SK-N-SH (cell line): ENCODE measurements at regions not wholly inside any gene's neighbourhood (a gene's known extent, or its start where the extent isn't known, plus 50 kb on each side); places are given as distances from the start of the nearest gene placed in this dataset.

Source experiments
- EZH2phosphoT487 ChIP-seq: fragments of 200-600 bp; sonication (generic); IDR thresholded peaks from 2 replicates; pipeline ENCODE4 v1.6.1; 2017; ENCODE audit warnings: low read depth, mixed run types, mild to moderate bottlenecking, antibody characterized with exemption, moderate library complexity, borderline replicate concordance
- TF ChIP-seq, protein P1 (sequence below): fragments of 200-600 bp; sonication (generic); IDR thresholded peaks from 2 replicates; pipeline ENCODE4 v1.6.1; 2017; ENCODE audit warnings: antibody characterized with exemption, mild to moderate bottlenecking, moderate library complexity
- TF ChIP-seq, protein P2 (sequence below): fragments of 150-350 bp; IDR thresholded peaks from 2 replicates; pipeline ENCODE4 v1.6.1; 2016; ENCODE audit warnings: mild to moderate bottlenecking, low read depth, low read length

DNA sequence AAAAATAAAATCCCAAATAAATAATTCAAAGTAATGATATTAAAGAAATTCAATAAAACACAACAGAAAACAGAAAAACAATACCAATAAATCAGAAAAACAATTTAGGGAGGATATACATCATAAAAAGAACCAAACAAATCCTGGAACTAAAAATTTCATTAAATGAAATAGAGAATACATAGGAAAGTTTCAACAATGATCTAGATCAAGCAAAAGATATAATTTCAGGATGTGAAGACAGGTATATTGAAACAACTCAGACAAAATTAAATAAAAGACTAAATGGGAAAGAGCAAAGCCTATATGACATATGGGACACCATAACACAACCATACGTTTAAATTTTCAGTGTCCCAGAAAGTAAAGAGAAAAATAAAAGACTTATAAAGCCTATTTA is 85.1 kb upstream of the GHR start:
- TF ChIP-seq, protein P1, sequence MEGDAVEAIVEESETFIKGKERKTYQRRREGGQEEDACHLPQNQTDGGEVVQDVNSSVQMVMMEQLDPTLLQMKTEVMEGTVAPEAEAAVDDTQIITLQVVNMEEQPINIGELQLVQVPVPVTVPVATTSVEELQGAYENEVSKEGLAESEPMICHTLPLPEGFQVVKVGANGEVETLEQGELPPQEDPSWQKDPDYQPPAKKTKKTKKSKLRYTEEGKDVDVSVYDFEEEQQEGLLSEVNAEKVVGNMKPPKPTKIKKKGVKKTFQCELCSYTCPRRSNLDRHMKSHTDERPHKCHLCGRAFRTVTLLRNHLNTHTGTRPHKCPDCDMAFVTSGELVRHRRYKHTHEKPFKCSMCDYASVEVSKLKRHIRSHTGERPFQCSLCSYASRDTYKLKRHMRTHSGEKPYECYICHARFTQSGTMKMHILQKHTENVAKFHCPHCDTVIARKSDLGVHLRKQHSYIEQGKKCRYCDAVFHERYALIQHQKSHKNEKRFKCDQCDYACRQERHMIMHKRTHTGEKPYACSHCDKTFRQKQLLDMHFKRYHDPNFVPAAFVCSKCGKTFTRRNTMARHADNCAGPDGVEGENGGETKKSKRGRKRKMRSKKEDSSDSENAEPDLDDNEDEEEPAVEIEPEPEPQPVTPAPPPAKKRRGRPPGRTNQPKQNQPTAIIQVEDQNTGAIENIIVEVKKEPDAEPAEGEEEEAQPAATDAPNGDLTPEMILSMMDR: no peak
- TF ChIP-seq EZH2phosphoT487: no peak
- TF ChIP-seq, protein P2, sequence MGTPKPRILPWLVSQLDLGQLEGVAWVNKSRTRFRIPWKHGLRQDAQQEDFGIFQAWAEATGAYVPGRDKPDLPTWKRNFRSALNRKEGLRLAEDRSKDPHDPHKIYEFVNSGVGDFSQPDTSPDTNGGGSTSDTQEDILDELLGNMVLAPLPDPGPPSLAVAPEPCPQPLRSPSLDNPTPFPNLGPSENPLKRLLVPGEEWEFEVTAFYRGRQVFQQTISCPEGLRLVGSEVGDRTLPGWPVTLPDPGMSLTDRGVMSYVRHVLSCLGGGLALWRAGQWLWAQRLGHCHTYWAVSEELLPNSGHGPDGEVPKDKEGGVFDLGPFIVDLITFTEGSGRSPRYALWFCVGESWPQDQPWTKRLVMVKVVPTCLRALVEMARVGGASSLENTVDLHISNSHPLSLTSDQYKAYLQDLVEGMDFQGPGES: no peak
